ENCODE measurements at regions not wholly inside any gene's neighbourhood (a gene's known extent, or its start where the extent isn't known, plus 50 kb on each side); places are given as distances from the start of the nearest gene placed in this dataset.

DNA sequence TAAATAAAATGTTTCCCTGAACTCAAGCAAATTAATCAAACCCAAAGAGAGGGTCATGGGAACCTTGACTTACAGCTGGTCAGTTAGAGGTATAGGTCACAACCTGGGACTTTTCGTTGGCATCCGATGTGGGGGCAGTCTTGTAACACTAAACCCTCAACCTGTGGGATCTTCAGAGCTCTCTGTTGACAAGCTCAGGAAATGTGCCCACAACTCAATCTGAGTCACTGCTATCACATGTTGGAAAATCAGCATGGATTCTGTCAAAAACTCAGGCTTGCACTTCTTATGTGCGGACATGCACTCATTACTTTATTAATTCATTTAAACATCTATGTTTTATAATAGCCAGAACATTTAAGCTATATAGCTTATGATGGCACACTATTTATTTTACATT is 424.6 kb upstream of the SORCS1 start:
- intact Hi-C loops (cut with DNase I; ENCODE audit: low total_unique reads) = no loop called here
- no peaks in the 10 kb centered on the region for H3K9me3 ChIP-seq
- no peaks in the 10 kb centered on the region for H3K4me1 ChIP-seq
- no peak for DNase-seq
- TF ChIP-seq POLR2A (IDR thresholded peaks at IDR 0.05) = no peak
- no peak for TF ChIP-seq CTCF (IDR thresholded peaks at IDR 0.05)
- no peak overlapping the region for H3K27ac ChIP-seq
- no peak overlapping the region for H3K4me3 ChIP-seq
- no peaks in the 10 kb centered on the region for H3K27me3 ChIP-seq
- no peaks in the 10 kb centered on the region for H3K36me3 ChIP-seq

DNA sequence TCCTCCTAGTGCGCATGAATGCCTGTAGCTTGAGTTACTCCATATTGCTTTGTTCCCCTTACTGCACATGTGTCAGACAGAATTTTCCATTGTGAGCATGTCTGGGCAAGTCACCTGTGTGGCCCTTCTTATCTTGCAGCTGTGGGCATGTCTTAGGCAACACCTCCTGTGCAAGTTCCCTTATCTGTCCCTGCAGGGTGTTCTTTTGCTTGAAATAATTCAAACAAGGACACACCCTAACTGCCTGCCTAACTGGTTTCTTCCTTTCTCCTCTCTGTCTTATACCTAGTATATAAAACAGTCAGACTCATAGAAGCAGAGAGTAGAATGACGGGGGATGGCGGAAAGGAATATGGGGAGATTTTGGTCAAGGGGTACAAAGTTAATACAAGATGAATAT is 421.1 kb upstream of the SORCS1 start:
- intact Hi-C loops (cut with DNase I; ENCODE audit: low total_unique reads) = no loop called here
- DNase-seq = no peak
- no peaks in the 10 kb centered on the region for H3K4me1 ChIP-seq
- H3K9me3 ChIP-seq = no peaks in the 10 kb centered on the region
- H3K36me3 ChIP-seq = no peaks in the 10 kb centered on the region
- H3K27me3 ChIP-seq = no peaks in the 10 kb centered on the region
- no peak overlapping the region for H3K4me3 ChIP-seq
- H3K27ac ChIP-seq = no peak overlapping the region
- no peak for TF ChIP-seq CTCF (IDR thresholded peaks at IDR 0.05)
- no peak for TF ChIP-seq POLR2A (IDR thresholded peaks at IDR 0.05)

DNA sequence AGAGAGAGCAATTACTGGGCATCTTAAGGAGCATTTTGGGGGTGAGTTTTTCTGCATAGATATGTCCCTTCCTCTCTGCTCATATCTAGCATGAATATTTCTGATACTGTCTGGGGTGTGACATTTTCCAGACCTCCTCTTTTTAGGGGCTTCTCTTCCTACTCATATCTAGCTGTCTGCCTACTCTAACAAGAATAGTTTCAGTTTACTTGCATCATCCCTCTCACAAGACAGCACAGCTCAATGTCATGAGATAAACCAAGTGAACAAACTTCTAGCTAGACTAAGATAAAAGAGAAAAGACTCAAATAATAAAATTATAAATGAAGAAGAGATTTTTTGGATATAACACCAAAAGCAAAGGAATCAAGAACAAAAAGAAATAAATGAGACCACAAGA is 419.5 kb upstream of the SORCS1 start:
- Histone ChIP-seq H3K4me1 (no peaks in the 10 kb centered on the region), H3K36me3 (no peaks in the 10 kb centered on the region), H3K27me3 (no peaks in the 10 kb centered on the region), H3K4me3 (no peak overlapping the region), H3K9me3 (no peaks in the 10 kb centered on the region), H3K27ac (no peak overlapping the region)
- no peak for TF ChIP-seq POLR2A (IDR thresholded peaks at IDR 0.05)
- no peak for TF ChIP-seq CTCF (IDR thresholded peaks at IDR 0.05)
- intact Hi-C loops (cut with DNase I; ENCODE audit: low total_unique reads) = no loop called here
- DNase-seq = no peak

GRCh38 chr10:107579970-107580369 is 415.5 kb upstream of the SORCS1 start:
- no peak overlapping the region for H3K27ac ChIP-seq
- no peaks in the 10 kb centered on the region for H3K4me1 ChIP-seq
- TF ChIP-seq CTCF (IDR thresholded peaks at IDR 0.05) = no peak
- TF ChIP-seq POLR2A (IDR thresholded peaks at IDR 0.05) = no peak
- H3K9me3 ChIP-seq = no peaks in the 10 kb centered on the region
- H3K36me3 ChIP-seq = no peaks in the 10 kb centered on the region
- H3K4me3 ChIP-seq = no peak overlapping the region
- no peak for DNase-seq
- H3K27me3 ChIP-seq = no peaks in the 10 kb centered on the region
- intact Hi-C loops (cut with DNase I; ENCODE audit: low total_unique reads) = no loop called here

GRCh38 chr10:107577221-107577620 is 412.7 kb upstream of the SORCS1 start:
- no peak for TF ChIP-seq CTCF (IDR thresholded peaks at IDR 0.05)
- TF ChIP-seq POLR2A (IDR thresholded peaks at IDR 0.05) = no peak
- DNase-seq = no peak
- no peak overlapping the region for H3K27ac ChIP-seq
- no peaks in the 10 kb centered on the region for H3K36me3 ChIP-seq
- H3K9me3 ChIP-seq = no peaks in the 10 kb centered on the region
- H3K4me1 ChIP-seq = no peaks in the 10 kb centered on the region
- intact Hi-C loops (cut with DNase I; ENCODE audit: low total_unique reads) = no loop called here
- no peaks in the 10 kb centered on the region for H3K27me3 ChIP-seq
- no peak overlapping the region for H3K4me3 ChIP-seq

Measured in uterus (tissue), 3 donors.